ENCODE measurements at regions not wholly inside any gene's neighbourhood (a gene's known extent, or its start where the extent isn't known, plus 50 kb on each side); places are given as distances from the start of the nearest gene placed in this dataset.

GRCh38 chr15:45795440-45796069 is 160.7 kb downstream of the SQOR start (continued):
- TF ChIP-seq CTBP2 (IDR thresholded peaks at IDR 0.05; ENCODE audit: borderline replicate concordance, insufficient read depth, insufficient read length, low read length) (no peak), FOSL1 (IDR thresholded peaks at IDR 0.05; ENCODE audit: insufficient read depth, low read depth, low read length) (no peak), POU5F1 (IDR thresholded peaks at IDR 0.05; ENCODE audit: low read depth, low read length) (no peak), TCF12 (IDR thresholded peaks at IDR 0.05; ENCODE audit: low read depth, low read length) (no peak), RAD21 (IDR thresholded peaks at IDR 0.05 in 1 of 2, conservative IDR thresholded peaks at IDR 0.05 in 1 of 2; ENCODE audit: low read depth in 2 of 2, low read length in 2 of 2) (peak; percentile 87 to 88)

Measured in H1 (cell line).